HG03469 (cell line): ENCODE measurements at regions not wholly inside any gene's neighbourhood (a gene's known extent, or its start where the extent isn't known, plus 50 kb on each side); places are given as distances from the start of the nearest gene placed in this dataset.
"Not testable (repeated sequence)": the region's sequence is repeated elsewhere in the genome, so short reads cannot be mapped to it uniquely, and the experiment has no call there.

Experiments used
- ATAC-seq: cut with Tn5 transposase; IDR thresholded peaks from one replicate; pipeline ENCODE4 v1.9.1; 2021; ENCODE audit warnings: mild to moderate bottlenecking, moderate library complexity, moderate number of reproducible peaks; ENCODE audit not compliant: unreplicated experiment

DNA sequence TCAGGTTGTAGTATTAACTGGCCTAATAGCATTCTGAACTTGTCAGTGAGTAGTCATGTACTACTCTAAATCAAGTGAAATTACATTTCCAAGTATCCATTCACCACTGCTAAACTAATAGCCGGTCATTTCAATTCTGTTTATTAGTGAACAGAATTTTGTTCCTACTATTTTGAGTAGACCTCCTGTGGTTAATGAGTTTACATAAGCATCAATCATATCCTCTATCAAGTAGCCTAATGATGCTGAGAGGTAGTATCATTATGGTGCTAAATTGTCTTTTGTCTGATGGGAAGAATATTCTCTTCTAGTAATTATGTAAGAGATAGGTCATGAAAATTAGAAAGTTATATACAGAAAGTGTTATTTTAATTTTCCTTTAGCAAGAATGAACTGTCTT is 602.8 kb downstream of the KCNT2 start:
- no peak for ATAC-seq

DNA sequence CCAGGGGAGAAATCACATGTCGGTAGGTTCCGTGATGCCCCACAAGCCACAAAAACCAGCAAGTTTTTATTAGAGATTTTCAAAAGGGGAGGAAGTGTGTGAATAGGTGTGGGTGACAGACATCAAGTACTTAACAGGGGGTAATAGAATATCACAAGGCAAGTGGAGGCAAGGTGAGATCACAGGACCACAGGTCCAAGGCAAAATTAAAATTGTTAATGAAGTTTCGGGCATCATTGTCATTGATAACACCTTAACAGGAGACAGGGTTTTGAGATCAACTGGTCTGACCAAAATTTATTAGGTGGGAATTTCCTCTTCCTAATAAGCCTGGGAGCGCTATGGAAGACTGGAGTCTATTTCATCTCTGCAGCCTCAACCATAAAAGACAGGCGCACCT is 603.9 kb downstream of the KCNT2 start:
- ATAC-seq, result not testable (repeated sequence)

DNA sequence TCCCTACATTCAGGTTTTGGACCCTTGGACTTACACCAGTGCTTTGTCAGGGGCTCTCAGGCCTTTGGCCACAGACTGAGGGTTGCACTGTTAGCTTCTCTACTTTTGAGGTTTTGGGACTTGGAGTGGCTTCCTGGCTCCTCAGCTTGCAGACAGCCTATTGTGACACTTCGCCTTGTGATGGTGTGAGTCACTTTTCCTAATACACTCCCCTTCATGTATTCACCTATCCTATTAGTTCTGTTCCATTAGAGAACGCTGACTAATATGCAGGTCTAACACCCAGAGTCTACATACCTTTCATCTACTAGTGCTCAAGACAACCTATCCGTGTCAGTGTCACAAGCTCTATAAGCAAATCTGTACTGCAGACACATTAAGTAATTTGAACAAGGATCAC is 605.3 kb downstream of the KCNT2 start:
- ATAC-seq, result no peak

DNA sequence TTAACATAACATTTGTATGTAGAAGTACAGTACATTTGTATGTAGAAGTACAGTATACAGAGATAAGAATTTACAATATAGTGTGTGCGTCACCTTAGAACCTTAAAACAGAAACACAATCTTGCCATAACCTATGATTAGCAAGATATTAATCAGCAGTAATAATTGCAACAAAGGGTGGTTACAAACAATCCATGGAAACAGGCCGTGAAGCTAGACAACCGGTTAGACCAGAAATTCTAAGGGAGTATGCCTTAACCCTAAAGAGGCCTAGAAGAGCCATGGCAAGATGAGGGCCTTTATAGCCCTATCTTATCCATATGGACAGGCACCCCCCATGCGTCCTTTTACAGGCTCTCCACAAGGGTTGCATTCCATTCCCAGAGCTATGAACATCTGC is 605.9 kb downstream of the KCNT2 start:
- not testable (repeated sequence) for ATAC-seq

DNA sequence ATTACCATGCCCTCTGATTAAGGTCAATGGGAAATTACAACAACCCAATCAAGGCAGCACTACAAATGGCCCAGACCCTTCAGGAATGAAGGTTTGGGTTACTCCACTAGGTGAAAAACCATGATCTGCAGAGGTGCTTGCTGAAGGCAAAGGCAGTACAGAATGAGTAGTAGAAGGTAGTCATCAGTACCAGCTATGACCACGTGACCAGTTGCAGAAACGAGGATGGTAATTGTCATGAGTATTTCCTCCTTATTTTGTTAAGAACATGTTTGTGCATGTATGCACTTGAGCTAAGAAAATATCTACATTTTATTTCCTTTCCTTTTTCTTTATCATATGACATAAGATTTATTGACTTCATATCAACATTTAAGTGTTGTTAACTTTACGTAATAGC is 607.1 kb downstream of the KCNT2 start:
- ATAC-seq, result no peak

DNA sequence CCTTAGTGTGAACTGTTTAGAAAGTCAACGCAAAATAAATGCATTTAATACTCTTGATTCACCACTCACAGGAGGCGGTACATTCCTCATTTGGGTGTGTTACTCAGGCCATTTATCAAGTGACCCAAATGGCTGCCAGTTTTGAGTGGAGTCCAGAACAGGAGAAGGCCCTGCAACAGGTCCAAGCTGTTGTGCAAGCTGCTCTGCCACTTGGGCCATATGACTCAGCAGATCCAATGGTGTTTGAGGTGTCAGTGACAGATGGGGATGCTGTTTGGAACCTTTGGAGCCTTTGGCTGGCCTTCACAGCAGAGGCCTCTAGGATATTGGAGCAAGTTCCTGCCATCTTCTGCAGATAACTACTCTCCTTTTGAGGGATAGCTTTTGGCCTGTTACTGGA is 609.2 kb downstream of the KCNT2 start:
- ATAC-seq, result no peak

DNA sequence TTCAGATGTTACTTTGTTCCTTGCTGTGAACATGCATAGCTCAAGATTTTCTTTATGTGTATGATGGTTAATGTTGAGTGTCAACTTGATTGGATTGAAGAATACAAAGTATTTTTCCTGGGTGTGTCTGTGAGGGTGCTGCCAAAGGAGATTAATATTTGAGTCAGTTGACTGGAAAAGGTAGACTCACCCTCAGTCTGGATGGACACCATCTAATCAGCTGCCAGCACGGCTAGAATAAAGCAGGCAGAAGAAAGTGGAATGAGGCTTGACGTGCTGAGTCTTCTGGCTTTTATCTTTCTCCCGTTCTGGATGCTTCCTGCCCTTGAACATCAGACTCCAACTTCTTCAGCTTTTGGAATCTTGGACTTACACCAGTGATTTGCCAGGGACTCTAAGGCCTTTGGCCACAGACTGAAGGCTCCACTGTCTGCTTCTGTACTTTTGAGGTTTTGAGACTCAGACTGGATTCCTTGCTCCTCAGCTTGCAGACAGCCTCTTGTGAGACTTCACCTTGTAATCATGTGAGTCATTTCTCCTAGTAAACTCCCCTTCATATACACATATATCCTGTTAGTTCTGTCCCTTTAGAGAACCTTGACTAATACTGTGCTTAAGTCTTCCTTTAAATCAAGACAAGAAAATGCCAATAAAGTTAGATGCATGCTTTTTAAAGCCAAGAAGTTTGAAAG is 626.6 kb downstream of the KCNT2 start:
- ATAC-seq, result no peak

DNA sequence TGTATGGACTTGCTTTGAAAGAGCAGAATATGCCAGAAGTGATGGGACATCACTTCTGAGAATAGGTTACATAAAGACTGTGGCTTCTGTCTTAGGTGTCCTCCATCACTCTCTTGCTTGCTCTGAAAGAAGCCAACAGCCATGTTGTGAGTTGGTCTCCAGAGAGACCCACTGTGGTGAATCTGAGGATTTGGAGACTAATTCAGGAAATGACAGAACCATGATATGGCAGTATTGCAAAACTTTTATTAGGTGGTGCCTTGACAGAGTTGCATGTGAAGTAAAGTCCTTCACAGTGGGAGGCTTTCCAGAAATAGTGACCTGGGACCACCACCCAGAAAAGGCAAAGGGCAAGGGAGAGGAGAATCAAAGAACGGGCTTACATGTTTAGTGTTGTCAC is 628.6 kb downstream of the KCNT2 start:
- ATAC-seq, result no peak

DNA sequence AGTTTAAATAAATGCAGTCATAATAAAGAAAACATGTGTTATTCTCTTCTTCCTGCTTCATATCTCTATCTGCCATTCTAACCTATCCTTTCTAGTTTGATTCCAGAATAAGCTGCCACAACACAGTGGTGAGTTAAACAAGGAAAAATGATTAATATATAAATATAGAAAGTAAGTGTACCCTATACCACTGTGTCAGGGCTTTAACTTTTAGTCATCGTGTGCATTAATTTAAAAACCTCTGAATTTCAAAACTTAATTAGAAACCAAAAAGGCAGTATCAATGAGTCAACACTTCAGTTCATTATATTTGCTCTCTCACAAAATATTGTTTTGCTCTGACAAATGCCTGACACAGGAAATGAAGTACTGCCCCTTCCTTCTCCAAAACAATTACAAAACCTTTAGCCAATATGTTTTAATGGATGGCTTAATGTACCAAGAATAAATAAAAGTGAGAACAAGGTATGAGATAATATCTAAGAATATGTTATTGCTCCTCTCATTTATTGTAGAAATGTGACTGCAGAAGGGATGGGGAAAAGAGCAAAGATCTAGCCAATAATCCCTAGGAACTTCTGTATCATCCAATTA is 634.8 kb downstream of the KCNT2 start:
- no peak for ATAC-seq

DNA sequence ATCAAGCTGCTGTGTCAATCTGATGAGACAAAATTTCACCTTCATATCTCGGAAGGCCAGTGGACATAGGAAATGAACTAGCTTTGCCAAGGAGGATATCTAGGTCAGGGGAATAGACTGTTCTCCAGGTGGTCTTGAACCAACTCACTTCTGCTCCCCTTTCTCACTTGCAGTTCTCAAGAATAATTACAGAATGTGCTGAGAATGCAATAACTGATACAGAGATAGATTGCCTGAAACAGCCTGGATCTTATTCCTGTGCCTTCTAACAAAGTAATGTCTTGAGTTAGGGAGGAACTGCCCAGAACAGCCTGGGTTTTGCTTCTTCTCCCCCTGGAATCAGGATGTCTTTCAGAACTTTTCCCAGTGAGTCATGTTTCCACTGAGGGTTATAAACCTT is 636.7 kb downstream of the KCNT2 start:
- no peak for ATAC-seq

DNA sequence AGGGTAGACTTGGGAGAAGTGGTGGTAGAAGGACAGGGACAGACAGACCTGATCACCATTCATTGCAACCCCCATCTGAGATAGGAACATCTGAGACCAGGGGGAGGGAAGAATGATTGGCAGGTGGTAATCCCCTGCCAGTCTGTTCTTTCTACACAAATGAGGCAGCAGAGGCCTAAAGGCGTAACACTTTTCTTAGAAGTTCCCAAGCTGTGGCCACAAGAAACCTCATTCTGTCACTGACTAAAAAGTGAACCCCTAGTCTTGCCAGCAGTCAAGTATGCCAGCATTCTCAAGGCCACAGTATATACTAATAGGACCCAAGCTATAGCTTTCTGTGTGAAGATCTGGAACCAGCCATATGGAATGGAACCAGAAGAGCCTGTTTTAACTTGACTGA is 638.0 kb downstream of the KCNT2 start:
- no peak for ATAC-seq

DNA sequence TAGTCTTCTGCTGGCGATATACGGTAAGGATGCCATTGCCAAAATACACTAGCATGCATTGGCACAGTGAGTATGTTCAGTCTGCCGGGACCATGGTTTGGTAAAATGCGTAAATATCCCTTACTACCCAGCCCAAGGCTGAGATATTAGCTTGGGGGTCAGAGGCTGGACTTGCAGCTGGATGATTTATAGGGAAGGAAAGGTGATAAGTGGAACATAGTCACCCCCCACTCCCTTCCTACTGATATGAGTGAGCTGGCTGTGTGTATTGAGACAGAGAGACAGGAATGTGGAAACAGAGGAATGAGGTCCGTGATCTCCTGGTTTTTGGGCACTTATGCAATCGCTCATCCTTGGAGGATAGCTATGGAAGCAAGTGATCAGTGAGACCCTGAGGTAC is 642.8 kb downstream of the KCNT2 start:
- no peak for ATAC-seq

DNA sequence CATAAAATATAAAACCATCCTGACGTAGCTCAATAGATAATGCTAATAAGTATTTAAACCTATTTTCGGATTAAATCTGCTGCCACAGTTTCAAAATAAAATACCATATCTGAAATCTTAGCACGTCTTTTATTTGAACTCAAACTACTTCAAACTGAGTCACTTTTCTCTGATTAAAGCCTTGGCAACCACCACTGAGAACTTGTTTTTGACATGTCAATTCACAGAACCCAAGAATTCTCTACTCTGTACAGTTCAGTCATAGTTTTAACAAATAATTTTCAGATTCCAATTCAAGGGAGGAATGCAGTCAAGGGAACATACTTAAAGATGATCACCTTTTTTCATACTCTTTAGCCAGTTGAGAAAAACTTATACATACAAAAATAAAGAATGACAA is 643.2 kb downstream of the KCNT2 start:
- ATAC-seq, result no peak

DNA sequence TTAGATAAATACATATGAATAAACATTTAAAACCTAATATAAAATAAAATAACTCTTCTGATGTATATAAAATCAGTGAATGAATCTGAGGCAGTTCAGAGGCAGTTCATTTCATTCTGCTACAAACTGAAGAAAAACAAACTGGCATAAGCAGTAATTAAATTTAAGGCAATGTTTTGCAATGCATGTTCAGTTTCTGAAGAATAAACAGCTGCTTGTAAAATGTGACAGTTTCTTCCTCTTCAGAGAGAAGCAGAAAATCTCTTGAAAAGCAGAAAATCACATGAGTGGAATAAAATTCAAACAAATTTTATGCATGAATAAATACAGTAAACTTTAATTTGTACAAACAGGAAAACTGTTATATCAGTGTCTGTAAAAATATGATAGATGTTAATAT is 643.7 kb downstream of the KCNT2 start:
- ATAC-seq, result no peak

DNA sequence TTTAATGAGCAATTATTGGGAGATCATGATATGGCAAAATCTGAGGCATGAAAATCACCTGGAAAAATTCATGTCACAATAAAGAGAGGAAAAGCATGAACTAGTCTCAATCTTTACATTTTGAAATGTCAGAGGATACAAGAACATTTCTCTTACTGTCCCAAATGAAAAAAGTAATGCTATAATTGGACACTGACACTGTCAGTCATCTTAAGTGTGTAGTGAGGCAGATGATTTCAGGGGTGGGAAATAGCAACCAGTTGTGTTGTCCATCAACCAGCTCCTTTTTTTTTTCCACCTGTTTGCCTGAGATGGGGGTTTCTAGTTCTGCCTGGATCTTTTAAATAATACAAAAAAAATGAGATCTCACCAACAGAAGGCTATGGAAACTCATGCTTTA is 646.2 kb downstream of the KCNT2 start:
- ATAC-seq, result no peak

DNA sequence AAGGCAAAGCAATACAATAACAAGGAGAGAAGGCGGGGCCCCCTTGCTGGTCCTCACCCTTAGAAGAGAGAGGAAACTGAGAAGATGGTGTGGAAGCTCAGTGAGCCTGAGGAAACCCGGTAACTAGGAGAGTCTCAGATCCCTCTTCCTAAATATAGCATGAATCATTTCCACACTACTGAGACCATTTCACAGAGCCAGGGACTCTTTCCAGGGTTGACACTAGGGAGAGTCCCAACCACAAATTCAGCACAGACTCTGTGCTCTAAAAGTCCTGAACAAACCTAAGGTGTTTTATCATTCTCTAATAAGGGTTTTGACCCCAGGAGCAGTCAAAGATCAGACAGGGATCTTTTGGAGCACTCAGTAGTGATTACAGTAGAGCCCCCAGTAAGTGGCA is 647.7 kb downstream of the KCNT2 start:
- ATAC-seq, result no peak

DNA sequence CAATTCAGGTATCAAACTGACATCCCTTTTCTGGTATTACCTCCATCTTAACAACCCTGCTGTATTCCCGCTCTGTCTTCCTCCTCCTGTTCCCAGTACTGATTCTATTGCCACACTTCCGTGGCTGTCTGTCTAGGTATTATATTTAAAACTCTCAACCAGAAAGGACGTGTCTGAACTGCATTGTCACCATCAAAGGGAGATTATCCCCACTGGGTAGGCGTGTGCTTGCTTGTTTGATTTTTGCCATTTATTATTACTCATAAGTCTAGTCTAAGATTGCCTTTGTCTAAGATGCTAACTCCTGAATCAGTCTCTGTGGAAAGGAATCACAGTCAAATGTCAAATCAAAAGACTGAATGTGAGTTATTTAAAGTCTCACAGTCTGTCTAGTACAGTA is 650.1 kb downstream of the KCNT2 start:
- ATAC-seq, result no peak

DNA sequence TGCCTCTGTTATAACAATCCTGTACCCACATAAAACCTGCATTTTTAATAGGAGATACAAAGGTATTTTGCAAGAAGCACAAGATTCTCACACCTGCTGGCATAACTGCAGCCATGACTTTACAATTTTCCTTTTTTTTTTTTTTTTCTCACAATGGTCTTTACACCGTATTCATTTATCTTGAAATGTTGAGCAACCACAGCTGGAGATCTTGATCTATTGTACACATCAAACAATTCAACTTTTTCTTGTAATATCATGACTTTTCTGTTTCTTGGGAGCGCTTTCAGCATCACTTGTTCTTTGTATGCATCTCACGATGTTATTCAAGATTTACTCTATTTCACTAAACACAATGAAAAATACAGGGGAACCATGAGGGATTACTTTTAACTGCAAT is 651.4 kb downstream of the KCNT2 start:
- ATAC-seq, result no peak

DNA sequence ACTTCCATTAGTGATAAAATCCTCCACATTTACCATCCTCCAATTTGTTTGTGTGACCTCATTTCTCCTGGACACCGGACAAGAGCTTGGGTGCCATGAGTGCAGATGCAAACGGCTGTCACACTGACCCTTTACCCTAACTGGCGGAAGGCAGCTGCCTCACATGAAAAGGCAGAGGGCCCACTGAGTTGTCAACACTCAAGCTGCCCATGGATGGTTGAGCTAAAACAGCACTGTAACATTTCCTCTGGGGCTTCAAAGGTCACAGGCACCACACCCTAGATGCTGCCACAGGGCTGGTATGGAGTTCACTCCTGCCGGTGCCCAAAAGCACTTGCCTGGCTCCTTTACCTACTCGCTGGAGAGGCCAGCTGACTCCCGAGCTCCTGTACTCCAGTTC is 653.4 kb downstream of the KCNT2 start:
- no peak for ATAC-seq

DNA sequence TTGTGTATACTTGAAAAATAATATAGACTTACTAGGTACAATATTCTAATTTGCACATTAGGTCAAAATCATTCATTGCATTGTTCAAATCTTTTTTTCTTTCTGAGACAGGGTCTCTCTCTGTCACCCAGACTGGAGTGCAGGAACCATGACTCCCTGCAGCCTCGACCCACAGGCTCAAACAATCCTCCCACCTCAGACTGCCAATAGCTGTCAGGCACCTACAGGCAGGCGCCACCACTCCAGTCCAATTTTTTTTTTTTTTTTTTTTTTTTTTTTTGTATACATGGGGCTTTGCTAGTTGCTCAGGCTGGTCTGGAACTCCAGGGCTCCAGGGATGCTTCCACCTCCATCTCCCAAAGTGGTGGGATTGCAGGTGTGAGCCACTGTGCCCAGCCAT is 656.9 kb downstream of the KCNT2 start:
- ATAC-seq, result no peak

DNA sequence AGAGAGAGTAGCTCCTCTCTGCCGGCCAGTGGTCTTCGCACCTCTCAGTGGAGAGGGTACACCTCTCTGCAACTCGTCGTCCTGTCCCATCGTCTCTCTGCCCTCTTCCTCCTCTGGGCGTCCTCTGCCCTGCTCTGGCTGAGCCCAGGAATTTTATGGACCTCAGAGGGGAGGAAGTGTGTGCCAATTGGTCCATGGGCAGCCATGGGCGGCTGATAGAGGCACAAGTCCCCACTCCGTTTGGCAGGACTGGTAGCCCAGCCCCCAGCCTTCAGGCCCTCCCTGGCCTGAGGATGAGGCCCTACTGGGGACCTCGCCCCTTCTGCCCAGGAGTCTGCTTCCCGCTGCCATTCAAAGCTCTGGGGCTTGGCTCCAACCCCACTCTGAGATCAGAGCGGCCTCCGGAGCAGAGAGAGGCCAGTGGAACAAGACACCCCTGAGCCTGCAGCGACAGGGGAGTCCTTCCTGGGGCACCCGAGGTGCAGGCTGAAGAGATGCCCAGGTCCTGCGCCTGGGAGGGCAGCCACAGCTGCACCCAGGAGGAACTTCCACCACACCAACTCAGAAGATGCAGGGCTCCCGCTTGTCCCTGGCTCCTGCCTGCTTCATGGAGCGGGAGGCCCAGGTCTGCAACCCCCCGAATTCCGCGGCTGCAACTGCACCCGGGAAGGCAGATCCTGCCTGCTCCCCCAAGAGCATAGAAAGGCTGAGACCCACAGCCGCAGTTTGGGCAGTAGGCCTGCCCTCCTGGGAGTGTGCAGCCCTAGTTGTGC is 659.9 kb downstream of the KCNT2 start:
- ATAC-seq, result no peak

DNA sequence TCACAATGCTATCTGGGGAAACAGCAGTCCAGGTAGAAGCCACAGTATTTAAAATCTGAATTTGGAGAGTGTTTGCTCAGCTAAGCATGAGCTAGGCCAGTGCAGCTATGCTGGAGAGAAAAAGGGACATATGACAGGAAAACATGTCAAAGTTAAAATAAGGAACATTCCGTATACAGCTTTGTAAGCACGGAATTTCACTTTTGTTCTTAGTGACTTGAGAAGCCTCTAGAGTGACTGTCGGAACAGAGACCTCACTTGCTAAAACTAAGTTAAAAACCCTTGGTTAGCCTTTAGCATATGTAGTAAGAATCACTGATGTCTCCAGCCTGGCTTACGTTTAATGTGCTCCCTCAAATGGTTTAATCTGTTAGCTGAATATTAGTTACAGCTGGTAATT is 661.7 kb downstream of the KCNT2 start:
- no peak for ATAC-seq
